ENCODE measurements at regions not wholly inside any gene's neighbourhood (a gene's known extent, or its start where the extent isn't known, plus 50 kb on each side); places are given as distances from the start of the nearest gene placed in this dataset.

GRCh38 chr6:81648502-81648901 is 104.0 kb downstream of the TENT5A start:
- Mint-ChIP-seq H3K36me3 (ENCODE audit: low read depth) (no peaks in the 10 kb centered on the region), H3K4me3 (no peak overlapping the region), H3K27me3 (ENCODE audit: low read depth) (no peaks in the 10 kb centered on the region), H3K27ac (no peak overlapping the region), H3K4me1 (ENCODE audit: low read depth) (no peaks in the 10 kb centered on the region), H3K9me3 (no peaks in the 10 kb centered on the region)
- intact Hi-C loops (cut with micrococcal nuclease): no loop called here
- CTCF ChIA-PET: no interaction called here
- no peak for DNase-seq

DNA sequence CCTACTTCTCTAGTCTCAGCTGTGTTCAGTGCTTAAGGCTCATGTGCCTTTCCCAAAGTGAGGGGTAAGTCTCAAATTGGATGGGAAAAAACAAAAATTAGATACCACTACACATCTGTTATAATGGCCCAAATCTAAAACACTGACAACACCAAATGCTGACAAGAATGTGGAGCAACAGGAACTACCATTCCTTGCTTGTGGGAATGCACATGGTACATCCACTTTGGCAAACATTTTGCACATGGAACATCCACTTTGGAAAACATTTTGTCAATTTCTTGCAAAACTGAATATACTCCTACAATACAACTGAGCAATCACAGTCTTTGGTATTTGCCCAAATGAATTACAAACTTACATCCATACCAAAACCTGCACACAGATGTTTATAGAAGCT is 109.3 kb downstream of the TENT5A start:
- DNase-seq: no peak
- no peak overlapping the region for H3K4me3 Mint-ChIP-seq
- no peaks in the 10 kb centered on the region for H3K36me3 Mint-ChIP-seq (ENCODE audit: low read depth)
- no peaks in the 10 kb centered on the region for H3K4me1 Mint-ChIP-seq (ENCODE audit: low read depth)
- CTCF ChIA-PET: no interaction called here
- H3K9me3 Mint-ChIP-seq: no peaks in the 10 kb centered on the region
- no peaks in the 10 kb centered on the region for H3K27me3 Mint-ChIP-seq (ENCODE audit: low read depth)
- intact Hi-C loops (cut with micrococcal nuclease): no loop called here
- H3K27ac Mint-ChIP-seq: no peak overlapping the region

DNA sequence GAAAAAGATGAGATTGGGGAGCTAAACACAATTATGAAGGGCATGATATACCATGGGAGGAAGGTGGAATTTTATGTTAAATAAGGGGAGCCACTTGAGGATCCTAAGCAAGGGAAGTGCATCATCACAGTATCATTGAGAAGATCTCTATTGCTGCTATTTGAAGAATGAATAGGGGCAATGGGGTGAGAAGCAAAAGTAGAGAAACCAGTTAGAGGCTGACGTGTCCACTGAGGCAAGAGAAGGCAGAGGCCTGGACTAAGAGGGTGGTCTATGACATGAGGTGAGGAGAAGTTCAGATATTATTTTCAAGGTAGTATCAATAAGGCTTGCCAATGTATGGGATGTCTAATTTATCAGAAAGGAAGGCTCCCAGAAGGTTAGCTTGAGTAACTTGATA is 111.6 kb downstream of the TENT5A start:
- no peak for DNase-seq
- no peaks in the 10 kb centered on the region for H3K4me1 Mint-ChIP-seq (ENCODE audit: low read depth)
- no peak overlapping the region for H3K4me3 Mint-ChIP-seq
- H3K27me3 Mint-ChIP-seq (ENCODE audit: low read depth): no peaks in the 10 kb centered on the region
- intact Hi-C loops (cut with micrococcal nuclease): no loop called here
- H3K36me3 Mint-ChIP-seq (ENCODE audit: low read depth): no peaks in the 10 kb centered on the region
- CTCF ChIA-PET: no interaction called here
- H3K27ac Mint-ChIP-seq: no peak overlapping the region
- no peaks in the 10 kb centered on the region for H3K9me3 Mint-ChIP-seq

- Mint-ChIP-seq H3K27me3 (ENCODE audit: low read depth) (no peaks in the 10 kb centered on the region), H3K4me3 (no peak overlapping the region), H3K9me3 (no peaks in the 10 kb centered on the region), H3K4me1 (ENCODE audit: low read depth) (no peaks in the 10 kb centered on the region), H3K36me3 (ENCODE audit: low read depth) (no peaks in the 10 kb centered on the region), H3K27ac (no peak overlapping the region)
- intact Hi-C loops (cut with micrococcal nuclease): no loop called here
- CTCF ChIA-PET: no interaction called here
- no peak for DNase-seq
Observed at GRCh38 chr6:81640126-81640525, 112.4 kb downstream of the TENT5A start.

- no peak overlapping the region for H3K4me3 Mint-ChIP-seq
- H3K36me3 Mint-ChIP-seq (ENCODE audit: low read depth): no peaks in the 10 kb centered on the region
- H3K27me3 Mint-ChIP-seq (ENCODE audit: low read depth): no peaks in the 10 kb centered on the region
- no peak overlapping the region for H3K27ac Mint-ChIP-seq
- no peaks in the 10 kb centered on the region for H3K9me3 Mint-ChIP-seq
- intact Hi-C loops (cut with micrococcal nuclease): no loop called here
- no peak for DNase-seq
- H3K4me1 Mint-ChIP-seq (ENCODE audit: low read depth): no peaks in the 10 kb centered on the region
- CTCF ChIA-PET: no interaction called here
Observed at GRCh38 chr6:81638366-81638765, 114.1 kb downstream of the TENT5A start.

DNA sequence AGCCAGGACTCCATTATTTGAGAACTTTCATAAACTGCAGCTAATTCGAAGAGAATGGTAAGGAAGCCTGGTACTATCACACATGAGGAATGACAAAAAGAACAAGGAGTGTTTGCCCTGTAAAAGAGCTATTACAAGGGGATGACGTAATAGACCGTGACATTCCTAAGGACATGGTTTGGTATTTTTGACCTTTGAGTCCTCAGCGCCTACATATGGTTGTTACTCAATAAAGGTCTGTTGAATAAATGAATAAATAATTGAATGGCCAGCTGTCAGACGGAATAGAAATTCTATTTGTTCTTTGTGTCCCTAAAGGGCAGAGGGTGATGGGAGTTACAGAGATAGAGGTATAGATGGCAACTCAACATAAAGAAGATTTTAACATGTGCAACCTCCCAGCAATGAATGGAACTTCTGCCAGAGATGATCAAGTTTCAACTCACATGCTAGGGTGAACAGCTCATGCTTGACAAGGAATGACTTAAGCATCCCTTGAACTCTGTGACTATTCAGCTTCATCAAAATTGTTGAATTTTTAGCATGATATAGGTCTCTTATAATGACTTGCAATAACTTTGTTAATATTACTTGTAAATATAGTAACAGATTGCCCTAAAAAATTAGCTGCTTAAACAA is 115.4 kb downstream of the TENT5A start:
- Mint-ChIP-seq H3K27me3 (ENCODE audit: low read depth) (no peaks in the 10 kb centered on the region), H3K27ac (no peak overlapping the region), H3K4me1 (ENCODE audit: low read depth) (no peaks in the 10 kb centered on the region), H3K9me3 (no peaks in the 10 kb centered on the region), H3K4me3 (no peak overlapping the region), H3K36me3 (ENCODE audit: low read depth) (no peaks in the 10 kb centered on the region)
- intact Hi-C loops (cut with micrococcal nuclease): no loop called here
- no peak for DNase-seq
- CTCF ChIA-PET: no interaction called here

- Mint-ChIP-seq H3K27me3 (ENCODE audit: low read depth) (no peaks in the 10 kb centered on the region), H3K27ac (no peak overlapping the region), H3K9me3 (peaks cover 12% of the 10 kb centered on the region), H3K4me3 (no peak overlapping the region), H3K4me1 (ENCODE audit: low read depth) (no peaks in the 10 kb centered on the region), H3K36me3 (ENCODE audit: low read depth) (no peaks in the 10 kb centered on the region)
- DNase-seq: no peak
- CTCF ChIA-PET: no interaction called here
- intact Hi-C loops (cut with micrococcal nuclease): no loop called here
Observed at GRCh38 chr6:81634155-81634880, 118.2 kb downstream of the TENT5A start.

- no peaks in the 10 kb centered on the region for H3K4me1 Mint-ChIP-seq (ENCODE audit: low read depth)
- H3K27me3 Mint-ChIP-seq (ENCODE audit: low read depth): no peaks in the 10 kb centered on the region
- H3K9me3 Mint-ChIP-seq: peaks cover 14% of the 10 kb centered on the region
- no peak for DNase-seq
- CTCF ChIA-PET: no interaction called here
- no peak overlapping the region for H3K4me3 Mint-ChIP-seq
- no peak overlapping the region for H3K27ac Mint-ChIP-seq
- intact Hi-C loops (cut with micrococcal nuclease): no loop called here
- no peaks in the 10 kb centered on the region for H3K36me3 Mint-ChIP-seq (ENCODE audit: low read depth)
Observed at GRCh38 chr6:81633391-81633790, 119.1 kb downstream of the TENT5A start.

DNA sequence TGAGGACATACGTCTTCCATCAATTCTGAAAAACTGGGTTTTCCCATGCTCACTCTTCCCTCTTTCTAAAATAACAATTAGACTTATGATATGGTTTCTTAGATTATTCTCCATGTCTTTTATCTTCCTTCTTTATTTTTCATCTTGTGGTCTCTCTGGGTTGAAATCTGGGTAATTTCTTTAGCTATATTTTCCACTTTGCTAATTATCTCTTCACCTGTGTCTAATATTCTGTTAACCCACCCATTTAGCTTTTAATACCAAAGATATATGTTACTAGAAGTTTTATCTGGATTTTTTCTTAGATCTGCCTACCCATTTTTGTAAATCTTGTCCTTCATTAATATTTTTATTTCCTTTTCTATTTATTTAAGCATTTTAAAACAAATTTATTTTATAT is 121.8 kb downstream of the TENT5A start:
- no peak overlapping the region for H3K4me3 Mint-ChIP-seq
- CTCF ChIA-PET: no interaction called here
- intact Hi-C loops (cut with micrococcal nuclease): no loop called here
- peaks cover 14% of the 10 kb centered on the region for H3K9me3 Mint-ChIP-seq
- H3K27me3 Mint-ChIP-seq (ENCODE audit: low read depth): no peaks in the 10 kb centered on the region
- H3K36me3 Mint-ChIP-seq (ENCODE audit: low read depth): no peaks in the 10 kb centered on the region
- DNase-seq: no peak
- H3K27ac Mint-ChIP-seq: no peak overlapping the region
- H3K4me1 Mint-ChIP-seq (ENCODE audit: low read depth): no peaks in the 10 kb centered on the region

DNA sequence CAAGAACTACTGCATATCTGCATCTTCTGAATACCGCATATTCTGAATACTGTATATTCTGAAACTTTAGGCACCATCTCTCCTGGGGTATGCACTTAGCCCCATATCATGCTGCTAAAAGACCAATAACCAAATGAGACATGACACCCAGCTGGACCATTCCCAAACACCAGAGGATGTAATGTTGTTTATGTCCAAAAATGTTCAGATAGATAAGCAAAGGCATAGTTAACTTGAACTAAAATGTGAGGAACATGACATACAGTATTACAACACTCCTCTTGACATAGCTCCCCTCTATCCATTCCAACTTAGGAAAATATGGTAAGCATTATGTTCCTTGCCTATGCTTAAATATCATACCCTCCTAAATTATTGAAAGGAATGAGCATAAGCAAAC is 127.3 kb downstream of the TENT5A start:
- peaks cover 2% of the 10 kb centered on the region for H3K9me3 Mint-ChIP-seq
- intact Hi-C loops (cut with micrococcal nuclease): no loop called here
- no peaks in the 10 kb centered on the region for H3K36me3 Mint-ChIP-seq (ENCODE audit: low read depth)
- H3K27me3 Mint-ChIP-seq (ENCODE audit: low read depth): no peaks in the 10 kb centered on the region
- no peaks in the 10 kb centered on the region for H3K4me1 Mint-ChIP-seq (ENCODE audit: low read depth)
- CTCF ChIA-PET: no interaction called here
- no peak for DNase-seq
- H3K4me3 Mint-ChIP-seq: no peak overlapping the region
- H3K27ac Mint-ChIP-seq: no peak overlapping the region

- Mint-ChIP-seq H3K27me3 (ENCODE audit: low read depth) (no peaks in the 10 kb centered on the region), H3K4me3 (no peak overlapping the region), H3K4me1 (ENCODE audit: low read depth) (no peaks in the 10 kb centered on the region), H3K27ac (no peak overlapping the region), H3K36me3 (ENCODE audit: low read depth) (no peaks in the 10 kb centered on the region), H3K9me3 (peaks cover 2% of the 10 kb centered on the region)
- CTCF ChIA-PET: interaction anchor here (0.6 kb wide), 1 partner anchor 130 kb away, joined by 3 read pairs; no protein-coding TSS in a partner anchor
- no peak for DNase-seq
- intact Hi-C loops (cut with micrococcal nuclease): no loop called here
Observed at GRCh38 chr6:81624453-81624852, 128.0 kb downstream of the TENT5A start.

DNA sequence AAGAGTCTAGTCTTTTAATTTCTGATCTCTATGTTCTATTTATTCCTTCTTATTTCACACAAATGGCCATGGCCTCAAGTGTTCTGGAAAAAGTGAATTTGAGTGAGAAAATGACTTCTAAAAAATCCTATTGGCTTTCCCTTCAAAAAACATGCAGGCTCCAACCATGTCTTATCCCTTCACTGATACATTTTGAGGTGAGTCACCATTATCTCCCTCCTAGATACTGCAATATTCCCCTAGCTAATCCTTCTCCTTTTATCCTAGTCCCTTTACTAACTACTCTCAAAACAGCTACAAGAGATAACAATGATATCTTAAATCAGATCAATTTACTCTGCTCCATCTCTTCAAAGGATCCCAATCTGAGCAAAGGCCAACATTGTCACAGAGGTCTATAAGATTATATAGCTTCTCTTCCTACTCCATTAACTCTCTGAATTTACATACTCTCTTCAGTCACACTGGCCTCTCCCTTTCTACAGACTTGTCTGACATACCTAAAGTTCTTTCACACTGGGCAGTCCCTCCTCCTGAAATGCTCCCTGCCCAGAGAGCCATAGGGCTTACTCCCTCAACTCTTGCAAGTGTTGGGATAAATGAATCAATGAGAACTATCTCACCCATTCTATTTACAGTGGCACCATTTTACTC is 129.2 kb downstream of the TENT5A start:
- no peaks in the 10 kb centered on the region for H3K36me3 Mint-ChIP-seq (ENCODE audit: low read depth)
- no peaks in the 10 kb centered on the region for H3K27me3 Mint-ChIP-seq (ENCODE audit: low read depth)
- H3K4me1 Mint-ChIP-seq (ENCODE audit: low read depth): no peaks in the 10 kb centered on the region
- CTCF ChIA-PET: no interaction called here
- no peak overlapping the region for H3K27ac Mint-ChIP-seq
- no peak for DNase-seq
- no peak overlapping the region for H3K4me3 Mint-ChIP-seq
- no peaks in the 10 kb centered on the region for H3K9me3 Mint-ChIP-seq
- intact Hi-C loops (cut with micrococcal nuclease): no loop called here

DNA sequence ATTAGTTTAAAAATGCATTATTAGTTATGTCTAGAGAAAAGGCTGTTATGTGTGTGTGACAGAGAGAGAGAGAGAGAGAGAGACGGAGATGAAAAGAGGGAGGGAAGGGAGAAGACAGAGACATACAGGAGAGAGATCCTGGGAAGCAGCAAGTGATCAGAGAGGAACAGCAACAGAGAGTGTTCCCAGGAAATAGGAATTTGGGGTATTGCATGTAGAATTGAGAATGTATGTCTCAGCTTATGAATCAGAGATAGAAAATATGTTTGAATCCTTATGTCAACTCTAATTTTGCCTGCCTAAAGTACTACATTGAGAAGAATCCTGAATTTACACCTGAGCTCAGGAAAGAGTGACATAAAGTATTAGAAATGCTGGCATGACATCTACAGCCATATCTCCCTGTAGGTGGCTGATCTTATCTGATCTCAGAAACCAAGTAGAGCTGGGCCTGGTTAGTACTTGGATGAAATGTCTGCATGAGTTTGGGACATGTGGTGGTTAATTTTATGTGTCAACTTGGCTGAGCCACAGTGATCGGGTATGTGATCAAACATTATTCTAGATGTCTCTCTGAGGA is 130.6 kb downstream of the TENT5A start:
- no peaks in the 10 kb centered on the region for H3K27me3 Mint-ChIP-seq (ENCODE audit: low read depth)
- H3K27ac Mint-ChIP-seq: no peak overlapping the region
- H3K4me3 Mint-ChIP-seq: no peak overlapping the region
- intact Hi-C loops (cut with micrococcal nuclease): no loop called here
- H3K36me3 Mint-ChIP-seq (ENCODE audit: low read depth): no peaks in the 10 kb centered on the region
- DNase-seq: no peak
- H3K9me3 Mint-ChIP-seq: no peaks in the 10 kb centered on the region
- no peaks in the 10 kb centered on the region for H3K4me1 Mint-ChIP-seq (ENCODE audit: low read depth)
- CTCF ChIA-PET: interaction anchor here (0.6 kb wide), 1 partner anchor 192 kb away, joined by 3 read pairs; no protein-coding TSS in a partner anchor
